NCI-H2029 (cell line): ENCODE measurements at regions not wholly inside any gene's neighbourhood (a gene's known extent, or its start where the extent isn't known, plus 50 kb on each side); places are given as distances from the start of the nearest gene placed in this dataset.
"Not testable (repeated sequence)": the region's sequence is repeated elsewhere in the genome, so short reads cannot be mapped to it uniquely, and the experiment has no call there.

Experiments used
- DNase-seq: peaks from one replicate; lab custom pipeline; 2025; lab: John Stamatoyannopoulos, UW

DNA sequence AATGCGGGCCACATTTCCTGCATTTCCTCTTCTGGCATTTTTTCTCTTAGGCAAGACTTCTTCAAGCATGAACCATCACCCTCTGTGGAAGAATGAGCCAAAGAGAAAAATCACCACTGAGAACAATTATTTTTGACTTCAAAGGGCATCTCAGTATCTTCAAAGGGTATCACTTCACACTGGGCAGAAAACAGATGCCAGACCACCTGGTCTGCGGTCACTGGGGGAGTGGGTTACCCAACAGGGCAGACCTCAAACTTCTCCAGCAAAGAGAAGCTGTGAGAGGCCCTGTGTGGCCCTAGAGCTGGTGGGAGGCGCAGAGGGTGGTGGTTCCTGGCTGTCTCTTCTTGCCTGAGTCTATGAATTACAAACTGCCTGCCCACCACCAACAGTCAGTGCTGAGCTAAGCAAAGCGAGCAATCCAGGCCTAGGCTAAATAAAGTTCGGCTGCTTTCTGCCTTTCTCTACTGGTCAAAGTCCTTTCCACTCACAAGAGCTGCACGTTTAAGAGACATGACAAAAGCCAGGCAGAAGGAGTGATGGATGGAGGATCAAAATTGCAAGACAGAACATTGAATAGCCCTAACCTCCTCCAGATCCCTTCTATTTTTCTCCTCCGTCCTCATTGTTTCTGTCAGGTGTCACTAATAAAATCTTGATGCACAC lies 602.7 kb upstream of the CDH5 start:
- DNase-seq, result no peak

- no peak for DNase-seq
These were observed 605.6 kb upstream of the CDH5 start for GRCh38 chr16:65760874-65761273.

GRCh38 chr16:65758620-65759019 lies 607.9 kb upstream of the CDH5 start:
- DNase-seq, result no peak

- no peak for DNase-seq
These were observed 609.4 kb upstream of the CDH5 start for GRCh38 chr16:65757064-65757463.

- no peak for DNase-seq
These were observed 610.3 kb upstream of the CDH5 start for GRCh38 chr16:65756163-65756562.

DNA sequence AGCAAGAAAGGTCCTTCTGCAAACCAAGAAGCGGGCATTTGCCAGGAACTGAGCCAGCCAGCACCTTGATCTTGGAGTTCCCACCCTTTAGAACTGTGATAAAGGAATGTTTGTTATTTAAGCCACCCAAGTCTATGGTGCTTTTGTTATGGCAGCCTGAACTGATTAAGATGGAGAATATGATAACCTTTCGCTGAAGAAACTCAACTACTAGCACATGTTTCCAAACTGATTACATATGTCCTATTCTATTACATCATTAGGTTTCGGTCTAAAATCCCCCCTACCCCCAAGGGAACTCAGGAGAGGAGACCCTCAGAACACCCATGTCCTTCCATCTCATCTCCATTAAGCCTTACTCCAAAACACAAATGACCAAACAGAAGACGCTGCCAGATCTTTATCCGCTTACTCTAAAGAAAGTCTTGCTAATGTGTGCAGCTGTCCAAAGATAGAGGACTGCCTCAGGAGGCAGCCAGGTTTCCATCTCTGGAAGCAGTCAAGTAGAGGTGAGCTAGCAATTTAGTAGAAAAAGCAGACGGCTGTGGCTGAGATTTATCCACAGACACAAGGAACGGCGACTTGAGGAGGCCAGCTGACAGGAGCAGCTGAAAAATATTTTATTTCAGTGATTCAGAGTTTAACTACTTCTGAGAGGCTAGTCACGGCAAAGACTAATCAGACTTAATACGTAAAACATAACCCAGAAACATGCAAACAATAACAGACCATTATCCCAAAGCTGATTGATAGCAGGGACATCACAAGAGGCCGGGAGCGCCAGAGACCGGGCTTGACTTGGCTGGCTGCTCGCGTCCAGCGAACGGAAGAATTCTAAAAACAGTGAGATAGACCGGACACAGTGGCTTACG lies 611.4 kb upstream of the CDH5 start:
- no peak for DNase-seq

DNA sequence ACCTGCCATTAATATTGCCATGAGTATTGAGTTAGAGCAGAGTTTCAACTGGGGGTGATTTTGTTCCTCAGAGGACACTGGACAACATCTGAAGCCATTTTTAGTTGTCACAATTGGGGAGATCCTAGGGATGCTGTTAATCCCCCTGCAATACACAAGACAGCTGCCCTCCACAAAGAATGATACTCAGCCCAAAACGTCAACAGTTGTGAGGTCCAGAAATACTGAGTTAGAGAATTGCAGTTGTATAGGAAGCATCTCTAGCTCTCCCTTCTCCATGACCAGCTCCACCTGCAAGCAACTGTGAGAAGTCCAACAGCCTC lies 614.0 kb upstream of the CDH5 start:
- no peak for DNase-seq

DNA sequence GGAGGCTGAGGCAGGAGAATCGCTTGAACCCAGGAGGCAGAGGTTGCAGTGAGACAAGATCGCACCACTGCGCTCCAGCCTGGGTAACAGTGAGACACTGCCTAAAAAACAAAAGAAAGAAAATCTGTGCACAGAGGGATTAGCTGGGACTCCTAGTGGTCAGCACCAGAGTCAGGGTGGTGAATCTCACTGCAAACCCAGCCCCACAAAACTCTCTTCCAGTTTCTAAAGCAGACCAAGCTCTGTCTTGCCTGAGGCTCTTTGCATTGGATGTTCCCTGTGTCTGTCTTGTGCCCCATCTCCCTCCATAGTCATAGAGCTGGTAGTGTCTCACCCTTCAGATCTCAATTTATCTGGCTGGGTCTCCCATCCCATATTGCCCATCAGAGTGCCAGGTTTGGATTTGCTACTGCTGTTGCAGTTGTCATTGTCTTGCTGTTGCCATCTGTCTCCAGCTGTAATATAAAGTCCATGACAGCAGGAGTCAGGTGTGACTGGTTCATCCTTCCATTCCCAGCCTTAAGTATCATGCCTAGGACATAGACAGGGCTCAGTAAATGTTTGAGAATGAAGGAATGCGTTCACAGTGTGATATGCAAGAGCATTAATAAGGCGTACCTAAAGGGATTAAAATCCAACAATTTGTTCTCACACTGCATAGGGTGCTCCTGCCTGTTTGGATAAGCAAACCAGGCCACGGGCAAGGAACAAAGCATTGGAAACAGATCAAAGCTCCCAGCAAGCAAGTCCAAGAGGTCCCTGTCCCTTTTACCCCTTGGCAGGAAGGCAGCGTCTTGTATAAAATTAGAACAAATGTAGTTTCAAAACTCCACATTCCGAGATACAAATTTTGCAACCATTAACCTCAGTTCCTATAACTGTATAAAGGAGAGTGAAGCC lies 614.6 kb upstream of the CDH5 start:
- DNase-seq, result no peak

DNA sequence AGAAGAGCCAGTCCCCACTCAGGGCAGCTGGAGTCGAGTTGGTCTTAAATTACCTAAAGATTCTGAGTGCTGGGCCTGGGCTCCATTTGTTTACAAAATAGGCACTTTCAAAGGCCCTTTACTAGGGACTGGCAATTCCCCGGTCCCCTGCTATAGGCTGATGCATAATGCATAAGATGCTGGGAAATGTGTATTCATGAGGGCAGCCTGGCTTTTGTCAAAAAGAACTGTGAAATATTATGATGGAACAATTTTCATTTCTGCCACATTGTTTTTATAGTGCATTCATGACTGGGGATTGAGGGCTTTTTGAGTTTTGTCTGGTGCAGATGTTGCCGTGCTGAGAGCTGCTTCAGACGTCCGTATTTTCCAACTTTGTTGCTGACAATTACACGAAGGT lies 617.0 kb upstream of the CDH5 start:
- DNase-seq, result no peak

DNA sequence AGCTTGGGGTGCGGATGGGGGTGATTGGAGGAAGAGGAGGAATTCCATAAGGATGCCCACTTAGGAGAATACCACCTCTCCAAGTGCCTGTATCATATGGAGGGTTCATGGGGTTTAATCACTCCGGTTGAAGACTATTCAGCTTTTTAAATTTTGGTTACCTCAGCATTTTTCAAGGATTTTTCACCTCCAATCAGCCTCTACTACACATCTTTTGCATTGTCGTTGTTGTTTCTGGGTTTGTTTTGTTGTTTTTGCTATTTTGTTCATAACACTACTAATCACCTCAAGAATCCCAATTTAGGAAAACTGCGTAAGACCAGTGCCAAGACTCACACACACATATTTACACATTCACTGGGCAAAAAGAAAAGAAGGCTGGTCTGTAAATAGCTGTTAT lies 619.5 kb upstream of the CDH5 start:
- DNase-seq, result no peak

- DNase-seq, result no peak
These were observed 621.2 kb upstream of the CDH5 start for GRCh38 chr16:65745201-65745708.

DNA sequence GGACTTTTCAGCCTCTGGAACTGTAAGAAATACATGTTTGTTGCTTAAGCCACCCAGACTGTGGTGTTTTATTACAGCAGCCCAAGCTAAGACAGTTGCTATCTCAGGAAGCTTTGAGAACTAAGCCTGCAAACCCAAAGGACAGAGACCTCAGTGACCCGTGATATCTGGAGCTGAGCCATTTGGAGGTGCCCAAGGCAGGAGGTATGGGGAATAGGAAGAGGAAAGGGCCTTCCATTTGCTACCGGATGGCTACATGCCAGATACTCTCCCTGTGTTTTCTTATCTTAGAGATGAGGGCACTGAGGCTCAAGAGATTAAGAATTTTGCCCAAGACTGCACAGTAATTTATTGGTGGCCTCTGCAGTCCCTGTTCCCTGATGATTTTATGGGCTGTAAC lies 622.1 kb upstream of the CDH5 start:
- no peak for DNase-seq

- no peak for DNase-seq
These were observed 621.7 kb upstream of the CDH11 start for GRCh38 chr16:65743558-65743957.

- no peak for DNase-seq
These were observed 618.8 kb upstream of the CDH11 start for GRCh38 chr16:65740711-65741110.

DNA sequence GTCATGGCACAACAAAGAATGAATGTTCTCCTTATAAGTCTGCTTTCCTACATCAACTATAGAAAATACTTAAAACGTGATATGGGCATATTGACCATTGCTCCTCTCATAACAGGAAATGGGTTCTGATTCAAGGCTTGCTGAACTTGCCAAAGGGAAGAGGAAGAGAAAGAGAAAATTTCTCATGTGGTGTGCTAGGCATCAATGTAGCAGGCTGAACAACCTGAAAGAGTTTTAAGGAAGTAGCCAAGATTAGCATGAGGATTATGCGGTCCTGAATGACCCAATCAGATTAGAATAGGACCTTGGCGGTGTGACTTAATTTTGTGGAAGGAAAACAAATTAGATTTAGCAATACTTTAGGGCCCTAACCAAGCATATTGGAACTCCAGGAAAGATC lies 617.7 kb upstream of the CDH11 start:
- DNase-seq, result no peak

- no peak for DNase-seq
These were observed 616.0 kb upstream of the CDH11 start for GRCh38 chr16:65737831-65738230.

- not testable (repeated sequence) for DNase-seq
These were observed 613.8 kb upstream of the CDH11 start for GRCh38 chr16:65735615-65736014.

GRCh38 chr16:65733721-65734120 lies 611.9 kb upstream of the CDH11 start:
- DNase-seq, result no peak

DNA sequence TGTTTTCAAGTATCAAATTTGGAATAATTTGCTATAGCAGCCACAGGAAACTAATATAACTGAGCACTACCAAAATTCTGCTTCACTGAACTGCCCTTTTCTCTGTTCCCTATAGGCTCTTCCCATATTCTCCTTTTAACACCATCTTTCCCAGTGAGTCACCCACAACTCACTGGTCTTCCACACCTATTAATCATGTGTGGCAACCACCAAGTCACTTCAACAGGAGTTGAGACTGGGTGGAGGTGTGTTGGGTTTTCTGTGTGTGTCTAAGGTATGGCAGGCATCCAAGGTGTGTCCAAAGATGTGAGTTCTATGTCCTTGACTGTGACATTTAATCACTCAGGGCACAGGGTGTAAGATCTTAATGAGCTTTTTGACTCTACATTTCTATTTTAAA lies 610.0 kb upstream of the CDH11 start:
- no peak for DNase-seq

GRCh38 chr16:65728652-65729051 lies 606.8 kb upstream of the CDH11 start:
- no peak for DNase-seq

- DNase-seq, result no peak
These were observed 606.3 kb upstream of the CDH11 start for GRCh38 chr16:65728167-65728566.

DNA sequence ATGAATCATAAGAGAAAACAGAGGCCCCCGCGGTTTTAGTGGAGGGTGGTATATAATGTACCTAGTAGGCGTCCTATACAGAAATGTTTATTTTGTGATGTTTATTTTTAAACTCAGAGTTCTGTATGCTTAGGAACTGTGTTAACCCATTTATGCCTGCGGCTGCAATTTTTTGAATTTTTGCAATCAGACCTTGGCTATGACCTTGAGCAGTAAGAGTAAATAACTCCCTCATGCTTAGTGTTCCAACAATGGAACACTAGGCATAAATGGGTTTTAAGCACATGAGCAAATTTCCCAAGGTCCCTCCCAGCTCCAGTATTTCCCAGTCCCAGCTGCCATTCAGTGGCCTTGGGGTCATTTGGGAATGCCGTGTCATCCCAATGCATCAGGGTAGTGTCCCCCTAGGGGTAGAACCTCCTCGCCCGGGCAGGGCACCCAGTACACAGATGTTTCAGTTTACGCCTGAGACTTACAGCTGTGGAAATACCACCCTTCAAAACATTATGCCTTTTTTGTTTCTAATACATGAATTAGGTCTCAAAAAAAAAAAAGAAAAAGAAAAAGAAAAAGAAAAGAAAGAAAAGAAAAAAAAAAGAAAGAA lies 605.8 kb upstream of the CDH11 start:
- no peak for DNase-seq
